HEK293 (cell line): ENCODE measurements at regions not wholly inside any gene's neighbourhood (a gene's known extent, or its start where the extent isn't known, plus 50 kb on each side); places are given as distances from the start of the nearest gene placed in this dataset.

ENCODE experiments used
- CTCF ChIA-PET: fragments of 350-600 bp; formaldehyde crosslinking; extraction: SDS; loops from one replicate; lab custom pipeline; 2021; ENCODE audit warnings: antibody characterized with exemption; lab: Yijun Ruan, JAX
- POLR2A ChIA-PET: fragments of 300-600 bp; formaldehyde crosslinking; extraction: SDS; loops from one replicate; lab custom pipeline; 2020; ENCODE audit warnings: antibody characterized with exemption, inconsistent platforms; lab: Yijun Ruan, JAX
- H3K27ac ChIP-seq: fragments of 200-500 bp; sonication (Bioruptor generic); 2 replicates; pipeline ENCODE4 v1.5.1; 2014; ENCODE audit warnings: low read depth, low read length, control low read depth, inconsistent platforms; ENCODE audit errors: extremely low read depth
- H3K36me3 ChIP-seq, 2 experiments: fragments of 200-500 bp in 1 of 2; sonication (Bioruptor generic) in 1 of 2; 1 replicate in 1 of 2; 2 replicates in 1 of 2; pipeline ENCODE4 v1.5.1; 2014 to 2017; ENCODE audit warnings: inconsistent platforms in 2 of 2, low read length in 2 of 2; ENCODE audit not compliant: control insufficient read depth in 2 of 2, insufficient read depth in 1 of 2
- H3K4me1 ChIP-seq: fragments of 200-500 bp; sonication (Bioruptor generic); 2 replicates; pipeline ENCODE4 v1.5.1; 2014; ENCODE audit warnings: mild to moderate bottlenecking, low read length, inconsistent platforms; ENCODE audit not compliant: control insufficient read depth, insufficient read depth
- H3K4me3 ChIP-seq: 2 replicates; pipeline ENCODE4 v1.5.1; 2011; ENCODE audit warnings: low read depth, mild to moderate bottlenecking, control low read depth, low read length, moderate library complexity
- H3K9me3 ChIP-seq: fragments of 200-500 bp; sonication (Bioruptor generic); 2 replicates; pipeline ENCODE4 v1.5.1; 2014; ENCODE audit warnings: low read depth, low read length, inconsistent platforms; ENCODE audit not compliant: control insufficient read depth, insufficient read depth
- BCL11B ChIP-seq: fragments of 450-650 bp; formaldehyde crosslinking; IDR thresholded peaks from 2 replicates; pipeline ENCODE4 v1.5.1; 2016; ENCODE audit warnings: low read depth, missing biosample characterization, missing genetic modification characterization
- EGR2 ChIP-seq: fragments of 450-650 bp; formaldehyde crosslinking; IDR thresholded peaks from 2 replicates; pipeline ENCODE4 v1.5.1; 2016; ENCODE audit warnings: low read depth, missing biosample characterization, missing genetic modification characterization
- KLF8 ChIP-seq: fragments of 450-650 bp; formaldehyde crosslinking; IDR thresholded peaks from 2 replicates; pipeline ENCODE4 v1.5.1; 2016; ENCODE audit warnings: missing biosample characterization, missing genetic modification characterization
- PRDM2 ChIP-seq: fragments of 450-650 bp; formaldehyde crosslinking; IDR thresholded peaks from 2 replicates; pipeline ENCODE4 v1.5.1; 2016; ENCODE audit warnings: missing biosample characterization, missing genetic modification characterization, borderline replicate concordance
- SP7 ChIP-seq: fragments of 450-650 bp; formaldehyde crosslinking; IDR thresholded peaks from 2 replicates; pipeline ENCODE4 v1.5.1; 2016; ENCODE audit warnings: missing biosample characterization, missing genetic modification characterization
- ZBTB1 ChIP-seq: fragments of 450-650 bp; formaldehyde crosslinking; IDR thresholded peaks from 2 replicates; pipeline ENCODE4 v1.5.1; 2016; ENCODE audit warnings: missing biosample characterization, missing genetic modification characterization
- ZBTB20 ChIP-seq: fragments of 450-650 bp; formaldehyde crosslinking; IDR thresholded peaks from 2 replicates; pipeline ENCODE4 v1.5.1; 2016; ENCODE audit warnings: missing biosample characterization, missing genetic modification characterization
- ZBTB26 ChIP-seq: fragments of 450-650 bp; formaldehyde crosslinking; optimal IDR thresholded peaks from 2 replicates; pipeline ENCODE3; 2016; ENCODE audit warnings: missing biosample characterization, mild to moderate bottlenecking, missing genetic modification characterization
- ZNF138 ChIP-seq: fragments of 450-650 bp; formaldehyde crosslinking; IDR thresholded peaks from 2 replicates; pipeline ENCODE4 v1.5.1; 2016; ENCODE audit warnings: missing biosample characterization, missing genetic modification characterization, borderline replicate concordance
- ZNF174 ChIP-seq: fragments of 450-650 bp; formaldehyde crosslinking; IDR thresholded peaks from 2 replicates; pipeline ENCODE4 v1.5.0; 2017; ENCODE audit warnings: missing biosample characterization, mild to moderate bottlenecking, missing genetic modification characterization
- ZNF19 ChIP-seq: fragments of 450-650 bp; formaldehyde crosslinking; IDR thresholded peaks from 2 replicates; pipeline ENCODE4; 2016; ENCODE audit warnings: missing biosample characterization, missing genetic modification characterization, low read depth
- ZNF202 ChIP-seq: fragments of 450-650 bp; formaldehyde crosslinking; IDR thresholded peaks from 2 replicates; pipeline ENCODE4 v1.5.1; 2016; ENCODE audit warnings: missing biosample characterization, missing genetic modification characterization, borderline replicate concordance
- ZNF549 ChIP-seq: fragments of 450-650 bp; IDR thresholded peaks from 2 replicates; pipeline ENCODE4 v1.5.1; 2018; ENCODE audit warnings: missing biosample characterization, missing genetic modification characterization, mild to moderate bottlenecking, inconsistent platforms, moderate library complexity
- ZNF623 ChIP-seq: fragments of 450-650 bp; formaldehyde crosslinking; IDR thresholded peaks from 2 replicates; pipeline ENCODE4 v1.5.1; 2016; ENCODE audit warnings: missing biosample characterization, missing genetic modification characterization
- ZNF670 ChIP-seq: fragments of 450-650 bp; formaldehyde crosslinking; IDR thresholded peaks from 2 replicates; pipeline ENCODE4 v1.5.1; 2016; ENCODE audit warnings: missing biosample characterization, missing genetic modification characterization, low read depth
- ZNF768 ChIP-seq: fragments of 450-650 bp; formaldehyde crosslinking; IDR thresholded peaks from 2 replicates; pipeline ENCODE4 v1.5.1; 2018; ENCODE audit warnings: missing biosample characterization, mild to moderate bottlenecking, missing genetic modification characterization
- ZNF792 ChIP-seq: fragments of 450-650 bp; formaldehyde crosslinking; IDR thresholded peaks from 2 replicates; pipeline ENCODE4 v1.5.1; 2016; ENCODE audit warnings: missing biosample characterization, missing genetic modification characterization
- TF ChIP-seq, protein P1 (sequence below): fragments of 450-650 bp; formaldehyde crosslinking; IDR thresholded peaks from 2 replicates; pipeline ENCODE4 v1.5.1; 2016; ENCODE audit warnings: missing biosample characterization, missing genetic modification characterization
- TF ChIP-seq, protein P2 (sequence below): fragments of 450-650 bp; formaldehyde crosslinking; IDR thresholded peaks from 2 replicates; pipeline ENCODE4 v1.5.1; 2016; ENCODE audit warnings: missing biosample characterization, missing genetic modification characterization

GRCh38 chr3:74328435-74328834 is 286.0 kb downstream of the CNTN3 start:
- no peak overlapping the region for H3K27ac ChIP-seq
- H3K4me3 ChIP-seq = no peak overlapping the region
- POLR2A ChIA-PET = no interaction called here
- H3K4me1 ChIP-seq = no peaks in the 10 kb centered on the region
- TF ChIP-seq ZNF174 (no peak), ZBTB1 (tag by site-specific recombination) (no peak), BCL11B (tag by site-specific recombination) (no peak), ZNF623 (tag by site-specific recombination) (no peak), ZNF138 (tag by site-specific recombination) (no peak), SP7 (tag by site-specific recombination) (no peak), ZNF202 (tag by site-specific recombination) (no peak), ZNF792 (tag by site-specific recombination) (no peak), EGR2 (tag by site-specific recombination) (no peak), ZBTB26 (tag by site-specific recombination) (no peak), ZNF19 (tag by site-specific recombination) (no peak), ZNF768 (tag by site-specific recombination) (no peak), ZNF549 (tag by site-specific recombination) (no peak), PRDM2 (tag by site-specific recombination) (no peak), ZBTB20 (no peak), KLF8 (no peak), ZNF670 (tag by site-specific recombination) (no peak)
- TF ChIP-seq, protein P1, sequence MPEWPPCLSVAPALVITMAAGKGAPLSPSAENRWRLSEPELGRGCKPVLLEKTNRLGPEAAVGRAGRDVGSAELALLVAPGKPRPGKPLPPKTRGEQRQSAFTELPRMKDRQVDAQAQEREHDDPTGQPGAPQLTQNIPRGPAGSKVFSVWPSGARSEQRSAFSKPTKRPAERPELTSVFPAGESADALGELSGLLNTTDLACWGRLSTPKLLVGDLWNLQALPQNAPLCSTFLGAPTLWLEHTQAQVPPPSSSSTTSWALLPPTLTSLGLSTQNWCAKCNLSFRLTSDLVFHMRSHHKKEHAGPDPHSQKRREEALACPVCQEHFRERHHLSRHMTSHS (tag by site-specific recombination) = no peak
- TF ChIP-seq, protein P2, sequence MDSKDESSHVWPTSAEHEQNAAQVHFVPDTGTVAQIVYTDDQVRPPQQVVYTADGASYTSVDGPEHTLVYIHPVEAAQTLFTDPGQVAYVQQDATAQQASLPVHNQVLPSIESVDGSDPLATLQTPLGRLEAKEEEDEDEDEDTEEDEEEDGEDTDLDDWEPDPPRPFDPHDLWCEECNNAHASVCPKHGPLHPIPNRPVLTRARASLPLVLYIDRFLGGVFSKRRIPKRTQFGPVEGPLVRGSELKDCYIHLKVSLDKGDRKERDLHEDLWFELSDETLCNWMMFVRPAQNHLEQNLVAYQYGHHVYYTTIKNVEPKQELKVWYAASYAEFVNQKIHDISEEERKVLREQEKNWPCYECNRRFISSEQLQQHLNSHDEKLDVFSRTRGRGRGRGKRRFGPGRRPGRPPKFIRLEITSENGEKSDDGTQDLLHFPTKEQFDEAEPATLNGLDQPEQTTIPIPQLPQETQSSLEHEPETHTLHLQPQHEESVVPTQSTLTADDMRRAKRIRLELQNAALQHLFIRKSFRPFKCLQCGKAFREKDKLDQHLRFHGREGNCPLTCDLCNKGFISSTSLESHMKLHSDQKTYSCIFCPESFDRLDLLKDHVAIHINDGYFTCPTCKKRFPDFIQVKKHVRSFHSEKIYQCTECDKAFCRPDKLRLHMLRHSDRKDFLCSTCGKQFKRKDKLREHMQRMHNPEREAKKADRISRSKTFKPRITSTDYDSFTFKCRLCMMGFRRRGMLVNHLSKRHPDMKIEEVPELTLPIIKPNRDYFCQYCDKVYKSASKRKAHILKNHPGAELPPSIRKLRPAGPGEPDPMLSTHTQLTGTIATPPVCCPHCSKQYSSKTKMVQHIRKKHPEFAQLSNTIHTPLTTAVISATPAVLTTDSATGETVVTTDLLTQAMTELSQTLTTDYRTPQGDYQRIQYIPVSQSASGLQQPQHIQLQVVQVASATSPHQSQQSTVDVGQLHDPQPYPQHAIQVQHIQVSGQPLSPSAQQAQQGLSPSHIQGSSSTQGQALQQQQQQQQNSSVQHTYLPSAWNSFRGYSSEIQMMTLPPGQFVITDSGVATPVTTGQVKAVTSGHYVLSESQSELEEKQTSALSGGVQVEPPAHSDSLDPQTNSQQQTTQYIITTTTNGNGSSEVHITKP (tag by site-specific recombination) = no peak
- CTCF ChIA-PET = no interaction called here
- H3K9me3 ChIP-seq = no peaks in the 10 kb centered on the region
- no peaks in the 10 kb centered on the region for H3K36me3 ChIP-seq
